SH-SY5Y (cell line): ENCODE measurements at regions not wholly inside any gene's neighbourhood (a gene's known extent, or its start where the extent isn't known, plus 50 kb on each side); places are given as distances from the start of the nearest gene placed in this dataset.

ENCODE experiments used
- GATA2 ChIP-seq: IDR thresholded peaks from 2 replicates; pipeline ENCODE4 v1.6.1; 2011; ENCODE audit warnings: mild to moderate bottlenecking, low read depth, low read length
- GATA3 ChIP-seq: IDR thresholded peaks from 2 replicates; pipeline ENCODE4 v1.6.1; 2011; ENCODE audit warnings: low read depth, mild to moderate bottlenecking, low read length, moderate library complexity

DNA sequence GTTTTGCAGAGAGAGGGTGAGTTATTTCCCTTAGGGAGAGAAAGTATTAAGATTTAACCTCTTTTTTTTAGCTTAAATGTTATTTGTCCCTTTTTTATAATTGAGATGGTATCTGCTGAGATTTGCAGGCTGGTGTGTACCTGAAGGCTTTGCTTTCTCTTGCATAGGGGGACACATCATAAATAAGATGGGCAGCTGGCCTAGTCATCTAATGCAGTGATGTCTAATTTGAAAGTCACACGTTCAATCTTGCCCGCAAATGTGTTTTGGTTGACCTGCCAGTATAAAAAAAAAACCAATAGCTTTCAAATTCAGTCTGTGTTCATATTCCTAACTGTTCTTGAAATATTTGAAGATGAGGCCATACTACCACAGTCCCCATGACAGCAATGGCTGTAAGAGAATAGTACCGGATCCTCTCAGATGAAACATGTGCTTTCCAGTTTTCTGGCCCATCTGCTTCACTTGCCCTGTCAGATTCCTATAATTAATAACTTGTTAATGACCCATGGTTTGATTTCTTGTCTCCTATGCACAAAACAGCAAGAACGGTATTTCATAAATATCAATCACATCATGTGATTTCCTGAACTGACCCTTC is 914.2 kb downstream of the IPMK start:
- TF ChIP-seq GATA2 (no peak), GATA3 (no peak)

- no peak for TF ChIP-seq GATA3
Observed at GRCh38 chr10:57351076-57351475, 916.6 kb downstream of the IPMK start.

DNA sequence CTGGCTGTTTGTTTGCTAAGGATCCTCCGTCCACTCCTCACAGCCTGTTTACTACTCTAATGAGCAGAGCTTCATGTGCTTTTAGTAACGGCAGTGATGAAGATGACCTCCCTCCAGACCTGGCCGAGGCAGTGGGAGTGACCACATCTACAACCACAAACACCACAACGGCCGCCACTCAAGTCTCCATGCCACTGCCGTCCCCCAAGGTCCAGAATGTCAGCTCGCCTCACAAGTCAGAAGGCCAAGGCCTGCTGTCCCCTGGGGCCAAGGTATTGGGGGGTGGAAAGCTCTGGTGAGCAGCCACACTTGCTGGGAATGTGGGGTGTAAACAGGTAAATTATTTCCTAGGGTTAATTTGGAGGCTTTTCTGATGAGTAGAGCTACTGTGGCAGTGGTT is 926.4 kb downstream of the IPMK start:
- TF ChIP-seq GATA2 (no peak), GATA3 (no peak)

- TF ChIP-seq GATA2 (no peak), GATA3 (no peak)
Observed at GRCh38 chr10:57338823-57339558, 928.7 kb downstream of the IPMK start.

GRCh38 chr10:57336865-57337264 is 930.8 kb downstream of the IPMK start:
- TF ChIP-seq GATA3 (no peak), GATA2 (no peak)

DNA sequence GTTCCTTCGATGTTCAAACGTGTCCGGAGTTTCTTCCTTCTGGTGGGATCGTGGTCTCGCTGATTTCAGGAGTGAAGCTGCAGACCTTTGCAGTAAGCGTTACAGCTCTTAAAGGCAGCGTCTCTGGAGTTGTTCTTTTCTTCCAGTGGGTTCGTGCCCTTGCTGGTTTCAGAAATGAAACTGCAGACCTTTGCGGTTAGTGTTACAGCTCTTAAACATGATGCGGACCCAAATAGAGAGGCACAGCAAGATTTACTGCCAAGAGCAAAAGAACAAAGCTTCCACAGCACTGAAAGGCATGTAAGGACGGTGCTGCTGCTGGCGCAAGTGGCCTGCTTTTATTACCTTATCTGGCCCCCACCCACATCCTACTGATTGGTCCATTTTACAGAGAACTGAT is 931.4 kb downstream of the IPMK start:
- no peak for TF ChIP-seq GATA3
- TF ChIP-seq GATA2: no peak

DNA sequence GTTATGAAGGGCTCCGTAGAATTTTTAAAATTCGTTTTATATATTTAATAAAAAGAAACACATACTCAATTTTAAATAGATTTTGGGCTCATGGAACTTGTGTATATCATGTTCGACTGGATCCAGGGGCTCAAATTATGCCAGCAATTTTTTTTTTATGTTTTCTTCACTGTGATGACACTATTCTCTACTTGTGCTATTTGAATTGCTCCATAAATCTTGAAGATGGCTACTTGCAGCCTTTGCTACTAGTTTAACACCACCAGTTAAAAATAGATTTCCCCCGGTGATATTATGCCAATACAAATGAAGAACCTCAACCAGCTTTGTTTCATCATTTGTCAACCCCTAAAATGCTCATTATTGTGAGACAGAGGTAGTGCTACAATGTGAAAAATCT is 933.2 kb downstream of the IPMK start:
- TF ChIP-seq GATA2: no peak
- TF ChIP-seq GATA3: no peak

- TF ChIP-seq GATA3 (no peak), GATA2 (no peak)
Observed at GRCh38 chr10:57333880-57334279, 933.8 kb downstream of the IPMK start.

- TF ChIP-seq GATA2 (no peak), GATA3 (no peak)
Observed at GRCh38 chr10:57320416-57320815, 947.3 kb downstream of the IPMK start.

- TF ChIP-seq GATA2 (no peak), GATA3 (no peak)
Observed at GRCh38 chr10:57314046-57314445, 953.0 kb upstream of the ZWINT start.

GRCh38 chr10:57303566-57303965 is 942.5 kb upstream of the ZWINT start:
- TF ChIP-seq GATA2 (no peak), GATA3 (no peak)

GRCh38 chr10:57300718-57301117 is 939.7 kb upstream of the ZWINT start:
- TF ChIP-seq GATA3 (no peak), GATA2 (no peak)

DNA sequence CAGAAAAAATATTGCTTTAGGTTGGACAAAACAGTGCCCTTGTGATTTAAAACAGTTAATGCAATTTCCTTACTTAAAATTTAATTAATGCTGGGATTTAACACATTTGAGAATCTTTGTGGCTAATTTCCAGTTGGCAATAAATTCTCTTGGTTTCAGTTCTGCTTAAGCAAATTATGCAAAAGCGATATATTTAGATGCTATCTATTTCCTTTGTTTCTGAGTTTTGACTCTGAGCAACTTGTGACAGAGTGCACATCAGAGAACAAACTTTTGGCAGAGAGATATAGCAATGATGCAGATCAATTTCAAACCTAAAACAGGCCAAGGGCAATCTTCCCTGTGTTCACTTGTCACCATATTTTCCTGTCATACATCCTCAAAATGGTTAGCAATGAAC is 933.6 kb upstream of the ZWINT start:
- TF ChIP-seq GATA2 (no peak), GATA3 (no peak)

DNA sequence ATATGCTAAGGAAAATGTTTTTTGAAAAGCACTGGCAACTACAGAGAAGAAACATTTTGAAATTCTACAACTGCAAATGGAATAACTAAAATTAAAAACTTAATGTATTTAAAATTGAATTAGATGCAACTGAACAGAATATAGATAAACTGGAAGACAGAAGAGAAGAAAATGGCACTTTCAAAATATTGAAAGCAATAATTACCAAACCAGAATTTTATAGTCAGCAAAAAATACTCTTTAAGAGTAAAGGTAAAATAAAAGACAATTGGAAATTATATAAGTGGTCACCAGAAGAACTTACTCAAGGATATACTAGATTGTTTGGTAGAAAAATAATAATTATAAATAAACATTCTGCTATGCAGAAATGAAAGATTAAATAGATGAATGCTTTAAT is 927.7 kb upstream of the ZWINT start:
- TF ChIP-seq GATA2: no peak
- no peak for TF ChIP-seq GATA3

- TF ChIP-seq GATA2 (no peak), GATA3 (no peak)
Observed at GRCh38 chr10:57262892-57263291, 901.8 kb upstream of the ZWINT start.
